Stimulated activated CD8-positive, alpha-beta memory T cell treated with anti-CD3 and anti-CD28 coated beads, Interleukin-12 subunit alpha, Interleukin-12 subunit beta, amount 100 ng/mL, for 4 hours (primary cell): ENCODE measurements at regions not wholly inside any gene's neighbourhood (a gene's known extent, or its start where the extent isn't known, plus 50 kb on each side); places are given as distances from the start of the nearest gene placed in this dataset.

ENCODE experiments used
- DNase-seq: peaks from one replicate; pipeline ENCODE4 v3.0.0-alpha.2; 2020; ENCODE audit warnings: low read depth

DNA sequence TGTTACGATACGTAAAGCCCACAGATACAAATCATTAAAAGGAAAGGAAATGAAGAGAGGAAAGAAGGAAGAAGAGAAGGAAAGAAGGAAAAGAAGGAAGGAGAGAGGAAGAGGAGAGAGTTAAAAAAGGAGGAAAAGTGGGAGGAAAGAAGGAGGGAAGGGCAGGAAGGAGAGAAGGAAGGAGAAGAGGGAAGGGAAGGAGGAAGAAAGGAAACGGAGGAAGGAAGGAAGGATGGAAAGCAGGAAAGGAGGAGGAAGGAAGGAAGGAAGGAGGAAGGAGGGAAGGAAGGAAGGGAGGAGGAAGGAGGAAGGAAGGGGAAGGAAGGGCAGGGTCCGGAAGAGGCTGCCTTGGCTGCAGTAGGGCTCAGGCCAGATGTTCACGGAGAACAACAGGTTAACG, 95.2 kb downstream of the ENGASE start:
- DNase-seq: no peak

GRCh38 chr17:79169366-79169765, 94.7 kb downstream of the ENGASE start:
- no peak for DNase-seq

DNA sequence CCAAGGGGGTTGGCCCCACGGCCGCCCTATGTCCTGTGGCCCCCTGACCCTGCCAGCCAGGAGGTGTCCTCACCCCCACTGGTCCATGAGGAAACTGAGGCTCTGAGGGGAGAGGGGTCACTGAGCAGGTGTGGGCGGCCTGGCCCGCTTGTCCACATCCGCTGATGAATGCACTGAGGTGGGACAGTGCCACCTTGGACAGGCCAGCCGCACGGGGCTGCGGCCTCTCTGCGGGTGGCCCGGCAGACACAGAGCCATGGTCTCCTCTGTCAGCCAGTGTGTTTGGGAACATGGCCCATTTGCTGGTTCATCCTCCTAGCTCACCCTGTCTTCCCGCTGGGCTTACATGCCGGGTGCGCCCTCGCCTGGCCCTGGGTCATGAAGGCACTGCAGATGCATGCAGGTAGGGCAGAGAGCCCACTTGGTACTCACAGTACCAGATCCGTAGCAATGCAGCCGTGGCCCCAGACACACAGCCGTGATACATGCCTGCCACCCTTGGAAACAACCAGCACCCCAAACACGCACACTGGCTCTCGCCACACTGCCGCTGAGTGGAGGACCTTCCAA, 93.9 kb downstream of the ENGASE start:
- no peak for DNase-seq

DNA sequence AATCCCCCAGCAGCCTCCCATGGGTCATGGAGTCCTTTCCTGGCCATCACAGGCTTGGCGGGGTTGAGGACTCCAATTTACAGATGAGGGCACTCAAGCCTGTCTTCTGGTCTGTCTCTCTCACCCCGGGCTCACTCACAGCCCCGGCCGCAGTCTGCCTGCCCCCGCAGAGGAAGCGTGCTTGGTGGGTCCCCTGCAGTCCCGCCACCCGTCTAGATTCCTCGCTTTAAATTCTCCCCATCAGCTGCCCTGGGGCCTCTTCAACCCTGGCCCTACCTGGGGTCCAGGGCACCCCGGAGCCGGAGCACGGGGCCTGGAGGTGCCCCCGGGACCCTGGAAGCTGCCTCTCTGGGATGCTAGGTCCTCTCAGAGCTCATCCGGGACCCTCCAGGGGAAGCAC, 92.9 kb downstream of the ENGASE start:
- DNase-seq: no peak

DNA sequence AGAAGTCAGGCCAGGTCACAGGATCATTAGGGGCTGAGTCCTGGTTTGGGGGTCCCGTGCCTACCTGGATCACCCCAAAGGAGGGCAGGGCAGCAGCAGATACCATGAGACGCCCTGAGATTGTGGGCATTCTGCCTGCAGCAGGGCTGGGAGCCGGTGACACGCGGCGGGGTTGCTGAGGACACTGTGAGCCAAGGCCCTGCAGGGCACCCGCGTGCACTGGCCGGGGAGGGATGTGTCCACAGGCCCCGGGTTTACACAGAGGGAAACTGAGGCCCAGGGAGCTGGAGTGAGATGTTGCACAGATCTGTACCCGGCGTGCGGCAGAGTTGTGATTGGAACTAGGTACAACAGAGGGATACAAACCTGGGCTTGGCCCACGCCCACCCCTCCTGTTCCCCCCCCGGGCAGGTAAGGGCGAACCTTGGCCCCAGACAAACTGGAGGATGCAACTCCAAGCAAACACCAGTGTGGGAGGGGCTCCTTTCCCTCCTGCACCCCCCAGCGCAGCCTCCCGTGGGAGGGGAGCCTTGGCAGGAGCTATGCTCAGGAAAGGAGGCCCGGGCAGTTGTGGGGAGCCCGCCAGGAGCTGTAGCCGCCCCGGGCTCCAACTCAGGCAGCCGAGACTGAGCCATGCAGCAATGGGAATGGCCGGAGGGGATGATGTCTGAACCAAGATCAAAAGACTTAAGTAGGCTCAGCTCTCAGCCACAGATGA, 91.3 kb downstream of the ENGASE start:
- DNase-seq: no peak

DNA sequence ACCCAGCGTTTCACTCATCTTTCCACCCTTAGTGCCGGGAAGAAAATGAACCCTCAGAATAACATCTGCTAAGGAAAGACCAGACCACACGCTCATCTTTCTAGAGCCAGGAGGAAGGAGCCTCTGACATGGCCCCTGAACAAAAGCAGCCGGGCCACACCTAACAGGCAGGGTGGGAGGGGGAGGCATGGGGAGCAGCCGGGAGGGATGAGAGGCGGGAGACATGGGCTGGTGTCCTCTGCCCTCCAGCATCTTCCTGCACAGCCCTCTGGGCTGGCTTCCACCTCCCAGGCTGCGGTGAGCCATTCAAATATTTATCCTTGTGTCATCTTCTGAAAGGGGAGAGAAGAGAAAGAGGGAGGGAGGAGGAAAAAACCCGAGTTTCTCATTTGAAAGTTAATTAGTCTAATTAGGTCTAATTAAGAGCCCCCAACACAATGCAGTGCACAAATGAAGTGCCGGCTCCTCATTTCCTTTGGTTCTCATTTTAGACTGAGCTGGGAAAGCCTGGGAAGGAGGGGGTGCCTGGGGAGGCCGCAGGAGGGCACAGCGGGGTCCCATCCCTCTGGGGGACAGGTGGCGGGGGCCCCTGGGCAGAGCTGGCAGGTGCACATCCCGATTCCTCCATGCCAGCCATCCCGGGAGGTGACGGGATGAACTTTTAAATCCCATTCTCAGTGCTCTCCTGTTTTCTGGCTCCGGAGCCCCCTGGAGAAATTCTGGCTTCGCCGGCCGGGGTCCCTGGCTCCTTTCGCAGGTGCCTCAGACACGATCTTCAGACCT, 90.5 kb downstream of the ENGASE start:
- no peak for DNase-seq

DNA sequence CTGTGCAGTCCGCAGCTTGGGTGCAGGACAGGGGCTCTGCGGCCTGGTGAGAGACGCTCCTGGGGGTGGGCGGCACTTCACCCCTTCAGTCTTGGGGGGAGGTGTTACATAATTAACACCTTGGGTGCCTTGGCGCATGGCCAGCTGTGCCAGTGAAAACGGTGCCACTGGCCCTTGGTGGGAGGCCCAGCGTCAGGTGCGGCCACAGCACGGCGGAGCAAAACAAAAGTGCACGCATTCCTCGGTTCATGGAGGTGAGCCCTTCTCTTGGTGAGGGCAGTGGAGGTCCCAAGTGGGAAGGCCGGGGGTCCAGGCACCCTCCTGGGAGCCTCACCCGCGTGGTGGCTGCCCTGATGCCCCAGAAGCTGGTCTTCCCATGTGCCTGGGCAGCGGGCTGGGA, 89.8 kb downstream of the ENGASE start:
- DNase-seq: no peak

GRCh38 chr17:79163071-79163470, 88.4 kb downstream of the ENGASE start:
- no peak for DNase-seq

- no peak for DNase-seq
Measured at GRCh38 chr17:79162012-79162963, 87.7 kb downstream of the ENGASE start.

DNA sequence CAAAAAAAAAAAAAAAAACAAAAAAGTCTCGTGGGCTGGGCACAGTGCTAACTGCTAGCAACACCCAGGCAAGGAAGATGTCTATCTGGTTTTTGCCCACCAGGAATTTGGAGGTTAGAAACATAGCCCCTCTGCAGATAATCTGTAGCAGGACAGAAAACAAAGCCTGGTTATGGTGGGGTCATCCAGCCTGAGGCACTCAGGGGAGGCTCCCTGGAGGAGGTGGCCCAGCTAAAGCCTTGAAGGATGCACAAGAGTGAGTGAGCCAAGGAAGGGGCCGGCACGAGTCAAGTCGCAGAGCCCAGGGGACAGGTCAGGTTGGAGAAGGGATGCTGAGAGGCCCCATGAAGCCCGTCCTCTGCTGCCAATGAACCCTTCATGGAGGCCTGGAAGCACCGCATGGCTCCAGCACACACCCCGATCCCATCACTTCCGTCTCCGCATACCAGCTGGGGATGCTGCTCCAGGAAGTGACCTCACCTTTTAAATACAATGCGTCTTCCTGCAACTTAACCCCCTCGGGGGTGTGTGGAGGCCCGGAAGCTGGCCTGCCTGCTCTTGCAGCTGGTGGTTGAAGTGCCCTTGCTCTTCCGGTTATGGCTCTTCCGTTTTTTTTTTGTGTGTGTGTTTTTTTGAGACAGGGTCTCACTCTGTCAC, 86.5 kb downstream of the ENGASE start:
- no peak for DNase-seq

DNA sequence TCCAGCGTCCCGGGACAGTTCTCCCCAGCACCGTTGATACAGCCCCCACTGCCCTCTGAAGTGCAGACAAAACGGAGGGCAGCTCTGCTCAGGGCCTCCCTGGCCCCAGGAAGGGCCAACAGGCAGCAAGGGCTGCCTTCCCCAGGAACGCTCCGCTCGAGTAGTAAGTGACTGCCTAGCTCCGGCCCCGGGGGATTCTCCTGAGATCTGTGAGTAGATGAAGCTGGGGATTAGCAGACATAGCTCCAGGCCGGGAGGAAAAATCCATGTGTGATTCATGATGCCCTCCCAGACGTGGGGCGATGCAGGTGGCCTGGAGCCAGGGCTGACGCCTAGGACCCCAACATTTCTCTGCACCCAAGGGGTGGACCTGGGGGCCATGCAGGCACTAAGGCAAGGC, 85.3 kb downstream of the ENGASE start:
- DNase-seq: no peak

DNA sequence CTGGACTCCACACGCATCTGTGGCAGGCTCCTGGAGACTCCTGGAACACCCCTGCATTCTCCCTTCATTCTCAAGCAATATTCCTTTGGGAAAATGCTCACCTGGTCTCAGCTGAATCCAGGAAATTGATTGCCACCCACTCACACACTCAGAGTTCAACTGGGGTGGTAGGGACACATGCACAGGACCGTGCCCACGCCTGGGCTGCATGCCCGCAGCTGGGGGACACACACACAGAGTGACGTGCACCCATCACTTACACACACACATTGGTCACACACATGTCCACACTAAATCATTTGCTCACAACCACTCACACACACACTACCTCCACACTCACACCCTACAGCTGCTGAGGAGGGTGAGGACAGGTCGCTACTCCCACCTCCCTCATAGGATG, 84.8 kb downstream of the ENGASE start:
- no peak for DNase-seq

DNA sequence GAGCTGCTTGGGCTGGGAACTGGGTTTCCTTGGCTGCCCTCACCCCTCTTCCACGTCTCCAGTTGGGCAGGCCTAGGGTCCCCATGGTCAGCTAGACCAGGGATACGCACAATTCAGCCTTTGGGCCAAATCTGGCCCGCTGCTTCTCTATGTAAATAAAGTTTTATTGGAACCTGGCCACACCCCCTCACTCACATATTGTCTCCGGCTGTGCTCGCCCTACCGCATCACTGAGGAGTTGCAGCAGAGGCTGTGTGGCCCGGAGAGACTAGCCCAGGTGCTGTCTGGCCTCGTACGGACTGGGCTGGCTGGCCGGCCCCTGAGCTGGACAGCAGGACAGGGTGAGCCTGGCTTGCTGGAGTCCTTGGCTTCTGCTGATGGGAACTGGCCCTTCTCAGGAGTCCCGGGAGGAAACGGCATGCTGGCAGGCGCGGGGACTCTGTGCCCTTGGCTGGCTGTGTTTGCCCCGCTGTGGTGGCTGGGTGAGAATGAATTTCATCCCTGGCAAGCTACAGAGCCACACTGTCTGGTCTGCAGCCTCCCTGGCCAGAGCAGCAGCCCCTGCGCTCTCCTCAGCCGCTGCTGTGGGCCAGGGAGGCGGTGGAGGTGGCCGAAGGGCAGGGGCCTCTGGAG, 82.0 kb downstream of the ENGASE start:
- DNase-seq: no peak

GRCh38 chr17:79155701-79156100, 81.1 kb downstream of the ENGASE start:
- no peak for DNase-seq

DNA sequence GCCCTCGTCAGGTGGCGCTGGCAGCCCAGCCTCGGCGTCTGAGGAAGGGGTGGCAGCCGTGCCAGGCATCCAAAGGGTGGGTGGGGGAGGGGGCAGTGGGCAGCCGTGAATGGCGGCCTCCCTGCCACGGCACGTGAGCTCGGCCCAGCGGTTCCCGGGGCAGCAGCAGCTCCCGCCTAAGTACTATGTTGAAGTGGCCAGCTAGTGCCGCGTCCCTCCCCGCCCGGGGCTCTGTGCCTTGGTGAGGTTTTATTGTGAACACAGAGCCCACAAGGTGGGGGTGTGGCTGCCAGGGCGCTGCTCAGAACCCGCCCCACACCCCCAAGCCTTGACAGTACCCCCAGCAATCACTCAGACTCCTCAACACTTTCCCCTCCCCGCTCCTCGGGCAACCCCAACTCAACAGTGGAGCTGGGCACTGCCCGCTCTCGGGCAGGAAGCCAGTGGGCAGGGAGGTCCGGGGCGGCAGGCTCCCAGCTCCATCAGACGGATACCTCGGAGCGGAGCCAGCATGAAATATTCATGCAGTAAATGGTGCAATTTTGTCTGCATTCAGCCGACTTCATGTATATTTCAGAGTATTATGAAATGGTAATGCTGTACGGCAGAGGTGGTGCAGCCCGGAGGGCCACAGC, 80.4 kb downstream of the ENGASE start:
- DNase-seq: no peak

DNA sequence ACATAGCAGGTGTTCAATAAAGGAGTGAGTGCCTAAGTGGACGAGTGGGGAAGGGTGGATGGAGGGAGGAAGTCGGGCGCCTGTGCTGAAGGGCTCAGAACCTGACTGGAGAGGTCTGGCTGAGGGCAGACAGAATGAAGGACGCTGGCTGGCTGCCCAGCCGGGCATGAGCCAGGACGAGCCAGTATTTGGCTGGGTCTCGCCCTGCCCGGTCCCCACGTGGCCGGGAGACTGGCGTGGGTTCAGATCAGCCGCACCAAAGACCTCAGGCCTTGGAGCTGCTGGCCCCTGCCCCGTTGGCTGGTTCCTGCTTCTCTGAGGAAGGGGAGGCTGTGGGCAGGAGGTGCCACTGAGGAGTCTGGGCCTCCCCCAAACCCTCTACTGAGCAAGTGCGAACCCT, 79.8 kb downstream of the ENGASE start:
- no peak for DNase-seq

DNA sequence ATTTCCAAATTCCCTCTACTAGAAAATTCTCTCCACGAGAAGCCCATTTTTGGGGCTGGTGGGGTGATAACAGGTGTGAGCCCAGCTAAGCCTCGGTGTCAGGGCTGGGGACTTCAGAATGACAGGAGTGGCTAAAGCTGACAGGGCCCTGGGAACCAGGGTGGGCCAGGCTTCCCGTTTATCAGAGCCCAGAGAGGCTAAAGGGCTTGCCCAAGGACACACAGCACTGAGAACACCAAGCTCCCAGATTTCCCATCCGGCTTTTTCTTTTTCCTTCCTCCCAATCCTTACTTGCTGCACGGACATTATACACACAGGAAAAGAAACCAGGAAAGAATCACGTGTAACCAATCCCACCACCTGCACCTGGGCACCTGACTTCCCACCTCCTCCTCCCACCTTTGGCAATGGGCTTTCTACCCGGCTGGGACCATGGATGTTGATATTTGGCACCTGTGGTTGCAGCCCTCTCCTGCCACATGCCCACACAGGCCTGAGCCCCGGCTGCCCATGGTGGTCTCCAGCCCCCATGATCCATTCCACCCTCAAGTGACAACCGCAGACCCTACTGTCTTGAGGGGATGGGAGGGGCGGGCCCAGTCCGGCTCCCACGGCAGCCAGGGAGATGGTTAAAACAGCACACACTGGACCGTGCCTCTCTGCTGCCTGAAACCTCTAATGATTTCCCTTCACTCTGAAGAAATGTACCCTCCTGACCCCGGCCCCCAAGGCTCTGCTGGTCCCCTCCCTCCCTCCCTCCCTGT, 78.9 kb downstream of the ENGASE start:
- DNase-seq: no peak

GRCh38 chr17:79152636-79153035, 78.0 kb downstream of the ENGASE start:
- no peak for DNase-seq

- DNase-seq: no peak
Measured at GRCh38 chr17:79152110-79152509, 77.5 kb downstream of the ENGASE start.

GRCh38 chr17:79150799-79151198, 76.2 kb downstream of the ENGASE start:
- no peak for DNase-seq
